Body of pancreas (tissue), 4 donors: ENCODE measurements at regions not wholly inside any gene's neighbourhood (a gene's known extent, or its start where the extent isn't known, plus 50 kb on each side); places are given as distances from the start of the nearest gene placed in this dataset.

ENCODE experiments used
- ATAC-seq: fragments of 150-250 bp; one replicate; pipeline ENCODE4 v1.9.1; 2016
- DNase-seq, 4 donors: peaks; one replicate each; pipeline ENCODE4 v3.0.0-alpha.2; 2019
- H3K27ac ChIP-seq, 4 donors: fragments of 200-600 bp; sonication (generic); 1 replicate in 3 of 4; 2 replicates in 1 of 4; pipeline versions ENCODE4 v1.5.1 to v1.6.1; 2016 to 2019; ENCODE audit warnings: mild to moderate bottlenecking in 1 of 4, mixed read lengths in 1 of 4, moderate library complexity in 1 of 4
- H3K27me3 ChIP-seq, 2 donors: fragments of 200-600 bp; sonication (generic); one replicate each; pipeline ENCODE4 v1.6.0; 2016; ENCODE audit warnings: mild to moderate bottlenecking in 1 of 2
- H3K36me3 ChIP-seq, 2 donors: fragments of 200-600 bp; sonication (generic); replicated peaks in 1 of 2; 2 replicates each; pipeline ENCODE4 v1.5.1; 2016; ENCODE audit warnings: low read depth in 2 of 2; ENCODE audit not compliant: insufficient read depth in 1 of 2
- H3K4me1 ChIP-seq: fragments of 200-600 bp; sonication (generic); one replicate; pipeline ENCODE4 v1.6.0; 2016
- H3K4me3 ChIP-seq, 2 donors: fragments of 200-600 bp; sonication (generic); 1 replicate in 1 of 2; 2 replicates in 1 of 2; pipeline ENCODE4 v1.5.1; 2016 to 2019
- H3K9me3 ChIP-seq, 3 donors: fragments of 200-600 bp; sonication (generic); 1 replicate in 2 of 3; 2 replicates in 1 of 3; pipeline ENCODE4 v1.5.1; 2016
- CTCF ChIP-seq, 7 experiments: fragments of 450-650 bp in 4 of 7; fragments of 200-600 bp in 3 of 7; sonication (generic) in 3 of 7; IDR thresholded peaks; one replicate each; pipeline ENCODE4 v1.5.1; 2016 to 2019; ENCODE audit warnings: antibody characterized with exemption in 7 of 7
- POLR2A ChIP-seq, 3 donors: fragments of 450-650 bp; IDR thresholded peaks; one replicate each; pipeline ENCODE4 v1.6.1; 2016; ENCODE audit warnings: antibody characterized with exemption in 3 of 3, mild to moderate bottlenecking in 2 of 3
- WGBS, 2 donors: methylation state at CpG; one replicate each; pipeline ENCODE4 v1.1.5; 2017; 5-methylcytosine and 5-hydroxymethylcytosine counted together
- intact Hi-C: fragments of 100-400 bp; cut with DNase I; formaldehyde crosslinking; loops from one replicate; pipeline ENCODE4 v1.15.1; 2023

DNA sequence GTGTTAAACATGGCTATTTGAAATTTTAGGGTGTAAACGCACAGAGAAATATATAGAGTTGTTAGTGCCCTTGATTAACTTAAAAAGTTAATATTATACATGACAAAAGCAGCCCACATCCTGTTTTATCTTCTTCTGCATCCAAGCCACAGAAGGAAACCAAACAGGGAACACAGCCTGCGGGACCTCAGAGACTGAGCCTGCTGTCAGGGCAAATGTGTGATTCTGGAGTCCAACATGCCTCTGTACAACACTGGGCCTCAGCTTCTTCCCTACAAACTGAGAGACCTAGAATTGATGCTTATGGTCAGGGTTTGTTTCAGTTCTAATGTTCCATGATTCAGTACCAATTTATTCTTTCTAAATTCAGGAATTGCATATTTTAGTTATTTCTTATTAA lies 404.7 kb downstream of the FBXO15 start:
- H3K27me3 ChIP-seq = no peaks in the 10 kb centered on the region
- ATAC-seq (no peak), DNase-seq (no peak)
- H3K4me3 ChIP-seq = no peak overlapping the region
- no peaks in the 10 kb centered on the region for H3K36me3 ChIP-seq
- intact Hi-C loops = no loop called here
- H3K4me1 ChIP-seq = no peaks in the 10 kb centered on the region
- 38 to 59% methylated on average over 2 of the region's 2 CpGs for WGBS, 2 donors
- TF ChIP-seq CTCF (IDR thresholded peaks at IDR 0.05) = no peak
- TF ChIP-seq POLR2A (IDR thresholded peaks at IDR 0.05) = no peak
- H3K27ac ChIP-seq = no peak overlapping the region
- no peaks in the 10 kb centered on the region for H3K9me3 ChIP-seq

DNA sequence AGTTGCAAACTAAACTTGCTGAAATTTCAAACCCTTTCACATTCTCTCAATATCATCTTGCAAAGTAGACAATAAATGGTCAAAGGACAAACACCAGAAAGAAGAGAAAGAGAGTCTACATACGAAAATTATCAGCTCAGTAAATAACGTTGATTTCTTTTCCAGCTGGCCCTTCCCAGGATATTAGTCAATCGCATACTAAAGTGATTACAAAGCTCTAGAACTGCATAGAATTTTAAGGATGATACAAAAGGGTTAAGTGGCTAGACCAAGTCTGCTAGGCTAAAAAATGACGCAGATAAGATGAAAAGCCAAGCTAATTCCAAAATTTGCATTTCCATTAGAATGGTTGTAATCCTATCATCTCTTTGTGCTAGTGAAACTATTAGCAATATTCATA lies 405.7 kb downstream of the FBXO15 start:
- ATAC-seq (no peak), DNase-seq (no peak)
- no peaks in the 10 kb centered on the region for H3K36me3 ChIP-seq
- no peak overlapping the region for H3K27ac ChIP-seq
- intact Hi-C loops = no loop called here
- H3K27me3 ChIP-seq = no peaks in the 10 kb centered on the region
- TF ChIP-seq CTCF (IDR thresholded peaks at IDR 0.05) = no peak
- WGBS, 2 donors = 32 to 39% methylated on average over 4 of the region's 4 CpGs
- H3K9me3 ChIP-seq = no peaks in the 10 kb centered on the region
- H3K4me1 ChIP-seq = no peaks in the 10 kb centered on the region
- no peak overlapping the region for H3K4me3 ChIP-seq

- Histone ChIP-seq H3K36me3 (no peaks in the 10 kb centered on the region), H3K4me3 (no peak overlapping the region), H3K9me3 (no peaks in the 10 kb centered on the region), H3K27ac (no peak overlapping the region), H3K4me1 (no peaks in the 10 kb centered on the region), H3K27me3 (no peaks in the 10 kb centered on the region)
- 57 to 68% methylated on average over 3 of the region's 3 CpGs for WGBS, 2 donors
- ATAC-seq (no peak), DNase-seq (no peak)
- TF ChIP-seq POLR2A (IDR thresholded peaks at IDR 0.05) = no peak
- no peak for TF ChIP-seq CTCF (IDR thresholded peaks at IDR 0.05)
- intact Hi-C loops = no loop called here
Observed at GRCh38 chr18:73739098-73739497, 408.5 kb downstream of the FBXO15 start.

- Histone ChIP-seq H3K4me3 (no peak overlapping the region), H3K9me3 (no peaks in the 10 kb centered on the region), H3K27me3 (no peaks in the 10 kb centered on the region), H3K36me3 (no peaks in the 10 kb centered on the region), H3K4me1 (no peaks in the 10 kb centered on the region), H3K27ac (no peak overlapping the region)
- intact Hi-C loops = no loop called here
- TF ChIP-seq CTCF (IDR thresholded peaks at IDR 0.05) (no peak), POLR2A (IDR thresholded peaks at IDR 0.05) (no peak)
- DNase-seq = no peak
- no peak for ATAC-seq
Observed at GRCh38 chr18:73737990-73738389, 409.6 kb downstream of the FBXO15 start.

DNA sequence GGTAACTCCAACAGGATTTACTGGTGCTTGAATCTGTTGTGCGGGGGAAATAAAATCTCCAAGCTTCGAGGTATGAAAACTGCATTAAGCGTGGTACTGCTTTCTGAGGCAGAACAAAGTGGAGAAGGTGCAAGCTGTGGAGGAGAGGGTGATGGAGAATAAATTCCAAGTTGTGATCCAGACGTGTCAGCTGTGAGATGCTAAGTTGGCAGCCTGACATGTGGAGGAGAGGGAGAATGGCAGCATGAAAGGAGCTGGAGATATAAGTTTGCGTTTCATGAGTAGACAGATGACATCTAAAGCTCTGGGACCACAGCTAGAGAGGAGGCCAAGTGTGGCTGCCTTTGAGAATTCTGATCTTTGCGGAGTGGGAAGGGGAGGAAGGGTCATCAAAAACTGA lies 411.8 kb downstream of the FBXO15 start:
- intact Hi-C loops = no loop called here

More for the DNA sequence above, 411.8 kb downstream of the FBXO15 start:
- WGBS, 2 donors = 57 to 62% methylated on average over 6 of the region's 6 CpGs
- H3K4me1 ChIP-seq = no peaks in the 10 kb centered on the region
- no peaks in the 10 kb centered on the region for H3K36me3 ChIP-seq
- TF ChIP-seq CTCF (IDR thresholded peaks at IDR 0.05) = no peak
- no peak for TF ChIP-seq POLR2A (IDR thresholded peaks at IDR 0.05)
- no peaks in the 10 kb centered on the region for H3K27me3 ChIP-seq
- DNase-seq (no peak), ATAC-seq (no peak)
- no peak overlapping the region for H3K4me3 ChIP-seq
- no peaks in the 10 kb centered on the region for H3K9me3 ChIP-seq
- no peak overlapping the region for H3K27ac ChIP-seq
